ENCODE measurements at regions not wholly inside any gene's neighbourhood (a gene's known extent, or its start where the extent isn't known, plus 50 kb on each side); places are given as distances from the start of the nearest gene placed in this dataset.

DNA sequence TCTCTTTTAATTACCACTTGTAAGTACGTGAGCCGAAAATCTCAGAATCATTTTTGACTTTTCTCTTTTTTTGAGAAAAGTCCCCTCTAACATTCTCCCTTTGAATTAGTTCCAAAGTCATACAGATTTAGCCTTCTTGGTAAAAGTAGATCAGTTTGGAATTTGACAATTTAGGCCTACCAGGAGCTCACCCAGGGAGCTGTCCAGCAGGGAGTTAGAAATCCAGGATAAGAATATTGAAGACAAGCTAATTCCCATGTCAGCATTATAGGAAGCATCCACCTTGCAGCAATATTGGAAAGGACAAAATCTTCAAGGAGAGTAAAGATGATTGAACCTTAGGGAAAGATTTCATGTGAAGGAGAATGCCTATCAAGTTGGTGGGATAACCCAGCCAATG is 352.2 kb upstream of the CPEB2 start:
- Histone ChIP-seq H4K5ac (ENCODE audit: insufficient read length, low read depth, low read length) (no peak overlapping the region), H2BK12ac (ENCODE audit: low read depth, low read length) (no peak overlapping the region), H4K91ac (replicated peaks; ENCODE audit: insufficient read length, low read length) (no peak overlapping the region), H3K18ac (ENCODE audit: extremely low read depth, low read length) (no peak overlapping the region), H2BK5ac (ENCODE audit: low read depth, low read length) (no peak overlapping the region), H3K4me1 (replicated peaks in 1 of 4; ENCODE audit: control insufficient read depth in 3 of 4, insufficient read depth in 4 of 4, low read length in 3 of 4) (no peaks in the 10 kb centered on the region), H3K14ac (ENCODE audit: insufficient read length) (no peak overlapping the region), H4K8ac (ENCODE audit: extremely low read depth, insufficient read depth, low read length) (no peak overlapping the region), H3K79me1 (ENCODE audit: low read depth, low read length) (no peaks in the 10 kb centered on the region), H2BK20ac (ENCODE audit: low read length) (no peak overlapping the region), H3K56ac (replicated peaks; ENCODE audit: insufficient read length, low read depth, low read length) (no peak overlapping the region), H3K23ac (ENCODE audit: insufficient read length) (no peak overlapping the region), H3K79me2 (ENCODE audit: control insufficient read depth in 1 of 2, insufficient read depth in 2 of 2, low read length in 2 of 2) (no peaks in the 10 kb centered on the region), H3K9ac (replicated peaks in 1 of 4; ENCODE audit: extremely low read depth in 1 of 4, low read depth in 3 of 4, low read length in 3 of 4) (no peak overlapping the region), H3K4me2 (ENCODE audit: insufficient read depth in 1 of 2, low read depth in 2 of 2, low read length in 2 of 2) (no peak overlapping the region), H2AFZ (ENCODE audit: low read length) (no peak overlapping the region), H3K23me2 (ENCODE audit: low read depth, low read length) (no peaks in the 10 kb centered on the region), H3K4me3 (ENCODE audit: extremely low read depth in 1 of 4, insufficient read depth in 2 of 4, low read depth in 3 of 4, low read length in 4 of 4) (no peak overlapping the region), H2AK5ac (ENCODE audit: low read depth, low read length) (no peak overlapping the region), H3K9me3 (ENCODE audit: insufficient read depth in 2 of 2, low read depth in 1 of 2, low read length in 1 of 2) (no peaks in the 10 kb centered on the region), H2BK120ac (replicated peaks; ENCODE audit: low read depth, low read length) (no peak overlapping the region), H3K27ac (ENCODE audit: low read depth, low read length) (no peak overlapping the region), H2BK15ac (ENCODE audit: low read length) (no peak overlapping the region), H4K20me1 (replicated peaks in 1 of 2; ENCODE audit: control insufficient read depth in 1 of 2, insufficient read depth in 2 of 2, low read length in 2 of 2) (no peaks in the 10 kb centered on the region), H3K27me3 (replicated peaks in 1 of 4; ENCODE audit: control insufficient read depth in 3 of 4, extremely low read depth in 1 of 4, insufficient read depth in 3 of 4, low read length in 3 of 4) (no peaks in the 10 kb centered on the region), H3K4ac (replicated peaks; ENCODE audit: insufficient read length, low read depth, low read length) (no peak overlapping the region), H3K36me3 (ENCODE audit: control insufficient read depth in 2 of 4, insufficient read depth in 4 of 4, low read length in 3 of 4) (no peaks in the 10 kb centered on the region)
- FAIRE-seq: no peak
- WGBS, 2 experiments (ENCODE audit: extremely low coverage in 1 of 2, insufficient coverage in 1 of 2, insufficient read length in 1 of 2, insufficient replicate concordance in 2 of 2, low coverage in 1 of 2, low lambda C conversion rate in 2 of 2, missing lambda C conversion rate in 1 of 2): 97% methylated on average over 2 of the region's 2 CpGs; no CpG with 5 or more reads in 1 of the 2 experiments
- ChIA-PET CTCF (ENCODE audit: partially characterized antibody) (no interaction called here), POLR2A (ENCODE audit: partially characterized antibody) (no interaction called here)
- no peak for DNase-seq (ENCODE audit: low read depth in 1 of 2, low spot score in 2 of 2)
- TF ChIP-seq, protein P1, sequence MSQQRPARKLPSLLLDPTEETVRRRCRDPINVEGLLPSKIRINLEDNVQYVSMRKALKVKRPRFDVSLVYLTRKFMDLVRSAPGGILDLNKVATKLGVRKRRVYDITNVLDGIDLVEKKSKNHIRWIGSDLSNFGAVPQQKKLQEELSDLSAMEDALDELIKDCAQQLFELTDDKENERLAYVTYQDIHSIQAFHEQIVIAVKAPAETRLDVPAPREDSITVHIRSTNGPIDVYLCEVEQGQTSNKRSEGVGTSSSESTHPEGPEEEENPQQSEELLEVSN (IDR thresholded peaks at IDR 0.05): no peak
- TF ChIP-seq CEBPB (IDR thresholded peaks at IDR 0.05; ENCODE audit: low read depth, low read length) (no peak), CHD1 (IDR thresholded peaks at IDR 0.05; ENCODE audit: low read depth, low read length) (no peak), CBX8 (IDR thresholded peaks at IDR 0.05; ENCODE audit: borderline replicate concordance, low read depth, low read length) (no peak), BRCA1 (IDR thresholded peaks at IDR 0.05; ENCODE audit: low read depth, low read length) (no peak), JUN (IDR thresholded peaks at IDR 0.05; ENCODE audit: low read depth, low read length) (no peak), MAX (IDR thresholded peaks at IDR 0.05) (no peak), PHF8 (conservative IDR thresholded peaks at IDR 0.05; ENCODE audit: low read depth, low read length) (no peak), SIN3A (conservative IDR thresholded peaks at IDR 0.05 in 1 of 2, IDR thresholded peaks at IDR 0.05 in 1 of 2; ENCODE audit: low read depth in 1 of 2, low read length in 2 of 2) (no peak), GABPA (IDR thresholded peaks at IDR 0.05; ENCODE audit: borderline replicate concordance, insufficient read depth, low read length) (no peak)
- TF ChIP-seq, protein P2, sequence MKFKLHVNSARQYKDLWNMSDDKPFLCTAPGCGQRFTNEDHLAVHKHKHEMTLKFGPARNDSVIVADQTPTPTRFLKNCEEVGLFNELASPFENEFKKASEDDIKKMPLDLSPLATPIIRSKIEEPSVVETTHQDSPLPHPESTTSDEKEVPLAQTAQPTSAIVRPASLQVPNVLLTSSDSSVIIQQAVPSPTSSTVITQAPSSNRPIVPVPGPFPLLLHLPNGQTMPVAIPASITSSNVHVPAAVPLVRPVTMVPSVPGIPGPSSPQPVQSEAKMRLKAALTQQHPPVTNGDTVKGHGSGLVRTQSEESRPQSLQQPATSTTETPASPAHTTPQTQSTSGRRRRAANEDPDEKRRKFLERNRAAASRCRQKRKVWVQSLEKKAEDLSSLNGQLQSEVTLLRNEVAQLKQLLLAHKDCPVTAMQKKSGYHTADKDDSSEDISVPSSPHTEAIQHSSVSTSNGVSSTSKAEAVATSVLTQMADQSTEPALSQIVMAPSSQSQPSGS (IDR thresholded peaks at IDR 0.05; ENCODE audit: low read length): no peak

Data from H1 (cell line).